ENCODE measurements at regions not wholly inside any gene's neighbourhood (a gene's known extent, or its start where the extent isn't known, plus 50 kb on each side); places are given as distances from the start of the nearest gene placed in this dataset.
"Not testable (repeated sequence)": the region's sequence is repeated elsewhere in the genome, so short reads cannot be mapped to it uniquely, and the experiment has no call there.

- DNase-seq (ENCODE audit: low spot score, unreplicated experiment) = no peak
- TF ChIP-seq CTCF (IDR thresholded peaks at IDR 0.05; ENCODE audit: unreplicated experiment) = no peak
These were observed 112.5 kb upstream of the CPM start for GRCh38 chr12:69045430-69045829.

GRCh38 chr12:69046363-69046762, 113.4 kb upstream of the CPM start:
- H3K27ac Mint-ChIP-seq = no peak overlapping the region
- peaks cover 1% of the 10 kb centered on the region for H3K36me3 Mint-ChIP-seq (ENCODE audit: insufficient read depth)

More at GRCh38 chr12:69045430-69045829, 112.5 kb upstream of the CPM start:
- Mint-ChIP-seq H3K27me3 (no peaks in the 10 kb centered on the region), H3K36me3 (ENCODE audit: insufficient read depth) (no peaks in the 10 kb centered on the region), H3K4me1 (ENCODE audit: low read depth) (peaks cover 3% of the 10 kb centered on the region), H3K9me3 (ENCODE audit: low read depth) (peaks cover 4% of the 10 kb centered on the region), H3K4me3 (ENCODE audit: low read depth) (no peak overlapping the region), H3K27ac (no peak overlapping the region)

GRCh38 chr12:69046920-69047319, 113.9 kb upstream of the CPM start:
- H3K4me1 Mint-ChIP-seq (ENCODE audit: low read depth) = peaks cover 3% of the 10 kb centered on the region
- no peaks in the 10 kb centered on the region for H3K27me3 Mint-ChIP-seq
- H3K27ac Mint-ChIP-seq = no peak overlapping the region
- DNase-seq (ENCODE audit: low spot score, unreplicated experiment) = no peak
- H3K9me3 Mint-ChIP-seq (ENCODE audit: low read depth) = peaks cover 8% of the 10 kb centered on the region
- no peak overlapping the region for H3K4me3 Mint-ChIP-seq (ENCODE audit: low read depth)
- no peak for TF ChIP-seq CTCF (IDR thresholded peaks at IDR 0.05; ENCODE audit: unreplicated experiment)
- H3K36me3 Mint-ChIP-seq (ENCODE audit: insufficient read depth) = peaks cover 1% of the 10 kb centered on the region

More at GRCh38 chr12:69046363-69046762, 113.4 kb upstream of the CPM start:
- no peak for DNase-seq (ENCODE audit: low spot score, unreplicated experiment)
- Mint-ChIP-seq H3K27me3 (no peaks in the 10 kb centered on the region), H3K9me3 (ENCODE audit: low read depth) (peaks cover 8% of the 10 kb centered on the region), H3K4me1 (ENCODE audit: low read depth) (peaks cover 3% of the 10 kb centered on the region), H3K4me3 (ENCODE audit: low read depth) (no peak overlapping the region)
- no peak for TF ChIP-seq CTCF (IDR thresholded peaks at IDR 0.05; ENCODE audit: unreplicated experiment)

GRCh38 chr12:69047990-69048389, 115.0 kb upstream of the CPM start:
- no peak for TF ChIP-seq CTCF (IDR thresholded peaks at IDR 0.05; ENCODE audit: unreplicated experiment)

GRCh38 chr12:69049855-69050254, 116.9 kb upstream of the CPM start:
- DNase-seq (ENCODE audit: low spot score, unreplicated experiment); H3K4me3 Mint-ChIP-seq (ENCODE audit: low read depth); H3K27me3 Mint-ChIP-seq; H3K27ac Mint-ChIP-seq; H3K36me3 Mint-ChIP-seq (ENCODE audit: insufficient read depth); H3K9me3 Mint-ChIP-seq (ENCODE audit: low read depth): not testable (repeated sequence)
- H3K4me1 Mint-ChIP-seq (ENCODE audit: low read depth) = peaks cover 11% of the 10 kb centered on the region

More at GRCh38 chr12:69047990-69048389, 115.0 kb upstream of the CPM start:
- no peak for DNase-seq (ENCODE audit: low spot score, unreplicated experiment)
- Mint-ChIP-seq H3K4me1 (ENCODE audit: low read depth) (peaks cover 6% of the 10 kb centered on the region), H3K27ac (no peak overlapping the region), H3K27me3 (no peaks in the 10 kb centered on the region), H3K4me3 (ENCODE audit: low read depth) (no peak overlapping the region), H3K9me3 (ENCODE audit: low read depth) (peaks cover 8% of the 10 kb centered on the region), H3K36me3 (ENCODE audit: insufficient read depth) (peaks cover 1% of the 10 kb centered on the region)

- H3K4me3 Mint-ChIP-seq (ENCODE audit: low read depth) = no peak overlapping the region
- H3K27me3 Mint-ChIP-seq = no peaks in the 10 kb centered on the region
- peak overlapping the region; percentile 5 for H3K27ac Mint-ChIP-seq
These were observed 119.8 kb upstream of the CPM start for GRCh38 chr12:69052613-69053408.

More at GRCh38 chr12:69052613-69053408, 119.8 kb upstream of the CPM start:
- H3K9me3 Mint-ChIP-seq (ENCODE audit: low read depth) = peaks cover 8% of the 10 kb centered on the region
- peaks cover 1% of the 10 kb centered on the region for H3K36me3 Mint-ChIP-seq (ENCODE audit: insufficient read depth)
- DNase-seq (ENCODE audit: low spot score, unreplicated experiment) = no peak
- no peak for TF ChIP-seq CTCF (IDR thresholded peaks at IDR 0.05; ENCODE audit: unreplicated experiment)
- peaks cover 11% of the 10 kb centered on the region for H3K4me1 Mint-ChIP-seq (ENCODE audit: low read depth)
